Spleen (tissue), 7 donors: ENCODE measurements at regions not wholly inside any gene's neighbourhood (a gene's known extent, or its start where the extent isn't known, plus 50 kb on each side); places are given as distances from the start of the nearest gene placed in this dataset.

Experiments used
- POLR2A ChIP-seq, 3 donors: fragments of 450-650 bp; IDR thresholded peaks; one replicate each; pipeline ENCODE4 v1.5.1; 2017; ENCODE audit warnings: antibody characterized with exemption in 3 of 3, mild to moderate bottlenecking in 1 of 3
- POLR2AphosphoS5 ChIP-seq, 3 donors: sonication (generic); formaldehyde crosslinking; IDR thresholded peaks; one replicate each; pipeline ENCODE4 v1.5.1; 2017; ENCODE audit warnings: antibody characterized with exemption in 3 of 3
- TF ChIP-seq, protein P1 (sequence below), 11 experiments: fragments of 200-600 bp in 7 of 11; fragments of 450-650 bp in 4 of 11; sonication (generic) in 4 of 11; IDR thresholded peaks in 8 of 11; conservative IDR thresholded peaks in 3 of 11; 1 replicate in 7 of 11; 2 replicates in 4 of 11; pipeline versions ENCODE4 v1.4.0 to v1.8.0; 2016 to 2021; ENCODE audit warnings: antibody characterized with exemption in 11 of 11, inconsistent platforms in 4 of 11, mild to moderate bottlenecking in 1 of 11
- donor health status: DM: no; HTN: no; CAD: no; lungs with moderate emphysema.
- donor health status: DM: no; HTN: no; CAD: no.
- donor health status: DM: no; HTN: no; CAD: no.

- TF ChIP-seq, protein P1, sequence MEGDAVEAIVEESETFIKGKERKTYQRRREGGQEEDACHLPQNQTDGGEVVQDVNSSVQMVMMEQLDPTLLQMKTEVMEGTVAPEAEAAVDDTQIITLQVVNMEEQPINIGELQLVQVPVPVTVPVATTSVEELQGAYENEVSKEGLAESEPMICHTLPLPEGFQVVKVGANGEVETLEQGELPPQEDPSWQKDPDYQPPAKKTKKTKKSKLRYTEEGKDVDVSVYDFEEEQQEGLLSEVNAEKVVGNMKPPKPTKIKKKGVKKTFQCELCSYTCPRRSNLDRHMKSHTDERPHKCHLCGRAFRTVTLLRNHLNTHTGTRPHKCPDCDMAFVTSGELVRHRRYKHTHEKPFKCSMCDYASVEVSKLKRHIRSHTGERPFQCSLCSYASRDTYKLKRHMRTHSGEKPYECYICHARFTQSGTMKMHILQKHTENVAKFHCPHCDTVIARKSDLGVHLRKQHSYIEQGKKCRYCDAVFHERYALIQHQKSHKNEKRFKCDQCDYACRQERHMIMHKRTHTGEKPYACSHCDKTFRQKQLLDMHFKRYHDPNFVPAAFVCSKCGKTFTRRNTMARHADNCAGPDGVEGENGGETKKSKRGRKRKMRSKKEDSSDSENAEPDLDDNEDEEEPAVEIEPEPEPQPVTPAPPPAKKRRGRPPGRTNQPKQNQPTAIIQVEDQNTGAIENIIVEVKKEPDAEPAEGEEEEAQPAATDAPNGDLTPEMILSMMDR (IDR thresholded peaks at IDR 0.05 in 8 of 11, conservative IDR thresholded peaks at IDR 0.05 in 3 of 11) = no peak
- TF ChIP-seq POLR2A (IDR thresholded peaks at IDR 0.05) (no peak), POLR2AphosphoS5 (IDR thresholded peaks at IDR 0.05) (no peak)
Measured at GRCh38 chr2:48065096-48065495, 158.8 kb upstream of the FBXO11 start.
